MM.1S (cell line): ENCODE measurements at regions not wholly inside any gene's neighbourhood (a gene's known extent, or its start where the extent isn't known, plus 50 kb on each side); places are given as distances from the start of the nearest gene placed in this dataset.

Experiments
- DNase-seq: peaks from one replicate; pipeline ENCODE4 v3.0.0-alpha.2; 2015
- H2AFZ ChIP-seq: fragments of 300-600 bp; sonication (generic); 2 replicates; pipeline ENCODE4 v1.6.0; 2016; ENCODE audit warnings: antibody characterized with exemption, low read length
- H3F3A ChIP-seq: fragments of 300-600 bp; sonication (generic); 2 replicates; pipeline ENCODE4 v1.6.1; 2016; ENCODE audit warnings: mild to moderate bottlenecking, antibody characterized with exemption, low read length, moderate library complexity, mixed read lengths; ENCODE audit not compliant: insufficient read depth
- H3K27ac ChIP-seq: fragments of 300-600 bp; sonication (generic); 2 replicates; pipeline ENCODE4 v1.5.1; 2016; ENCODE audit warnings: mild to moderate bottlenecking, low read length
- H3K27me3 ChIP-seq: fragments of 300-600 bp; sonication (generic); replicated peaks from 2 replicates; pipeline ENCODE4 v1.6.0; 2016; ENCODE audit warnings: low read length; ENCODE audit not compliant: insufficient read depth
- H3K36me3 ChIP-seq: fragments of 300-600 bp; sonication (generic); replicated peaks from 2 replicates; pipeline ENCODE4 v1.6.1; 2016; ENCODE audit warnings: mild to moderate bottlenecking, low read length, mixed read lengths; ENCODE audit not compliant: insufficient read depth
- H3K4me1 ChIP-seq: fragments of 300-600 bp; sonication (generic); 2 replicates; pipeline ENCODE4 v1.6.1; 2016; ENCODE audit warnings: low read length, mixed read lengths
- H3K4me2 ChIP-seq: fragments of 300-600 bp; sonication (generic); 2 replicates; pipeline ENCODE4 v1.6.0; 2016; ENCODE audit warnings: low read depth, low read length
- H3K4me3 ChIP-seq: fragments of 300-600 bp; sonication (generic); 2 replicates; pipeline ENCODE4 v1.5.1; 2016; ENCODE audit warnings: low read length, mixed read lengths
- H3K79me2 ChIP-seq: fragments of 300-600 bp; sonication (generic); 2 replicates; pipeline ENCODE4 v1.6.1; 2016; ENCODE audit warnings: mixed run types, low read length, mixed read lengths
- H3K9ac ChIP-seq: fragments of 300-600 bp; sonication (generic); 2 replicates; pipeline ENCODE4 v1.6.1; 2016; ENCODE audit warnings: low read length, mixed read lengths
- H3K9me2 ChIP-seq: fragments of 300-600 bp; sonication (generic); replicated peaks from 2 replicates; pipeline ENCODE4 v1.6.1; 2016; ENCODE audit warnings: mild to moderate bottlenecking, low read length, mixed read lengths; ENCODE audit not compliant: insufficient read depth
- H3K9me3 ChIP-seq: fragments of 300-600 bp; sonication (generic); replicated peaks from 2 replicates; pipeline ENCODE4 v1.6.1; 2016; ENCODE audit warnings: mild to moderate bottlenecking, low read length, mixed read lengths; ENCODE audit not compliant: insufficient read depth
- H4K20me1 ChIP-seq: fragments of 300-600 bp; sonication (generic); 2 replicates; pipeline ENCODE4 v1.6.1; 2016; ENCODE audit warnings: mild to moderate bottlenecking, low read length, moderate library complexity, mixed read lengths; ENCODE audit not compliant: insufficient read depth
- EZH2 ChIP-seq: fragments of 300-600 bp; sonication (generic); optimal IDR thresholded peaks from 2 replicates; pipeline ENCODE3; 2017; ENCODE audit warnings: low read depth, mild to moderate bottlenecking, antibody characterized with exemption, low read length, mixed read lengths
- EZH2phosphoT487 ChIP-seq: fragments of 300-600 bp; sonication (generic); IDR thresholded peaks from 2 replicates; pipeline ENCODE4 v1.6.1; 2018; ENCODE audit warnings: antibody characterized with exemption, low read length
- TF ChIP-seq, protein P1 (sequence below): fragments of 300-600 bp; sonication (generic); IDR thresholded peaks from 2 replicates; pipeline ENCODE4 v1.5.1; 2016; ENCODE audit warnings: antibody characterized with exemption, low read length, mixed read lengths

GRCh38 chr2:224325941-224326340 lies 76.0 kb downstream of the FAM124B start:
- Histone ChIP-seq H2AFZ (no peak overlapping the region), H3K4me2 (no peak overlapping the region), H3F3A (no peaks in the 10 kb centered on the region), H4K20me1 (no peaks in the 10 kb centered on the region), H3K27ac (no peak overlapping the region), H3K4me1 (no peaks in the 10 kb centered on the region), H3K9me2 (no peaks in the 10 kb centered on the region), H3K79me2 (no peaks in the 10 kb centered on the region), H3K9ac (no peak overlapping the region), H3K36me3 (no peaks in the 10 kb centered on the region), H3K27me3 (no peaks in the 10 kb centered on the region), H3K9me3 (no peaks in the 10 kb centered on the region), H3K4me3 (no peak overlapping the region)
- DNase-seq = no peak
- no peak for TF ChIP-seq EZH2phosphoT487
- TF ChIP-seq, protein P1, sequence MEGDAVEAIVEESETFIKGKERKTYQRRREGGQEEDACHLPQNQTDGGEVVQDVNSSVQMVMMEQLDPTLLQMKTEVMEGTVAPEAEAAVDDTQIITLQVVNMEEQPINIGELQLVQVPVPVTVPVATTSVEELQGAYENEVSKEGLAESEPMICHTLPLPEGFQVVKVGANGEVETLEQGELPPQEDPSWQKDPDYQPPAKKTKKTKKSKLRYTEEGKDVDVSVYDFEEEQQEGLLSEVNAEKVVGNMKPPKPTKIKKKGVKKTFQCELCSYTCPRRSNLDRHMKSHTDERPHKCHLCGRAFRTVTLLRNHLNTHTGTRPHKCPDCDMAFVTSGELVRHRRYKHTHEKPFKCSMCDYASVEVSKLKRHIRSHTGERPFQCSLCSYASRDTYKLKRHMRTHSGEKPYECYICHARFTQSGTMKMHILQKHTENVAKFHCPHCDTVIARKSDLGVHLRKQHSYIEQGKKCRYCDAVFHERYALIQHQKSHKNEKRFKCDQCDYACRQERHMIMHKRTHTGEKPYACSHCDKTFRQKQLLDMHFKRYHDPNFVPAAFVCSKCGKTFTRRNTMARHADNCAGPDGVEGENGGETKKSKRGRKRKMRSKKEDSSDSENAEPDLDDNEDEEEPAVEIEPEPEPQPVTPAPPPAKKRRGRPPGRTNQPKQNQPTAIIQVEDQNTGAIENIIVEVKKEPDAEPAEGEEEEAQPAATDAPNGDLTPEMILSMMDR = no peak

DNA sequence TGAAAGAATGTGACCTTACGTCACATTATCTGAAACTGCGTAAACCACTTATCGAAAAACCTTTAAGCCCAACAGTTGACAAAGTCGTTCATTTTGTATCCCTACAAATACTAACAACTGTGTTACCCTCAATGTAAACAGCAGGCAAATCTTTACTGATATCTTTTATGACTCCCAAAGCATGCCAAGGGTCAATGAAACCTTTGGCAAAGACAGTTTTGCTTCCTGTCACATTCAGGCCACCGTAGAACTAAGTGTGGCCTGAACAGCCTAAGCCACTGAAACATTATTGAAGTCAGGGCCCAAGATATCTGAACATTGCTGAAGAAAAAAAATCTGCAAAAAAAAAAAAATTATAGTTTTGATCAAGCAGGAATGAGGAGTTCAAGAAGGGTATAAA lies 77.3 kb downstream of the FAM124B start:
- Histone ChIP-seq H3K4me2 (no peak overlapping the region), H4K20me1 (no peaks in the 10 kb centered on the region), H3K27ac (no peak overlapping the region), H3K9me2 (no peaks in the 10 kb centered on the region), H3K9ac (no peak overlapping the region), H3K9me3 (no peaks in the 10 kb centered on the region), H2AFZ (no peak overlapping the region), H3F3A (no peaks in the 10 kb centered on the region), H3K4me1 (no peaks in the 10 kb centered on the region), H3K79me2 (no peaks in the 10 kb centered on the region), H3K4me3 (no peak overlapping the region), H3K27me3 (no peaks in the 10 kb centered on the region), H3K36me3 (no peaks in the 10 kb centered on the region)
- TF ChIP-seq EZH2phosphoT487 (no peak), EZH2 (no peak)
- TF ChIP-seq, protein P1 = no peak
- DNase-seq = no peak

- Histone ChIP-seq H3K27me3 (no peaks in the 10 kb centered on the region), H3K9me2 (no peaks in the 10 kb centered on the region), H3K79me2 (no peaks in the 10 kb centered on the region), H3K9me3 (no peaks in the 10 kb centered on the region), H3F3A (no peaks in the 10 kb centered on the region), H4K20me1 (no peaks in the 10 kb centered on the region), H2AFZ (no peak overlapping the region), H3K9ac (no peak overlapping the region), H3K4me2 (no peak overlapping the region), H3K27ac (no peak overlapping the region), H3K36me3 (no peaks in the 10 kb centered on the region), H3K4me1 (no peaks in the 10 kb centered on the region), H3K4me3 (no peak overlapping the region)
- TF ChIP-seq, protein P1 = no peak
- TF ChIP-seq EZH2phosphoT487 (no peak), EZH2 (no peak)
- DNase-seq = no peak
Observed at GRCh38 chr2:224320660-224321059, 81.2 kb downstream of the FAM124B start.

DNA sequence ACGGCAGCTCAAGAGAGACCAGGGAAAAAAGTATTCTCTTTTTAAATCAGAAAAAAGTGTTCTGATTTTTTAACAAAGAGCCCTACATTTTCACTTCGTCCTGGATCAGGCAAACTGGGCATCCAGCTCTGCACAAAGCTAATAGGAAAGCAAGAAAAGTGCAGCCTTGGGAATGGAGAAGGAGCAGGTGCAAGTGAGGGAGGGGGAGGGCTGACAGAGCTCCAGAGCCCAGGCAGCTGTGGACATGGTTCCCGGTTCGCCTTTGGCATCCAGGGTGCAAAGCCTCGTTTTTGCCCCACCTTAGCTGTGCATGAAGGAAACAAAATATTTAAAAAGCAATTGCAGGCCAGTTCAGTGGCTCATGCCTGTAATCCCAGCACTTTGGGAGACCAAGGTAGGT lies 82.2 kb downstream of the FAM124B start:
- Histone ChIP-seq H3K27ac (no peak overlapping the region), H3K9me2 (no peaks in the 10 kb centered on the region), H3K4me3 (no peak overlapping the region)

More for the DNA sequence above, 82.2 kb downstream of the FAM124B start:
- Histone ChIP-seq H3K79me2 (no peaks in the 10 kb centered on the region), H2AFZ (no peak overlapping the region), H4K20me1 (no peaks in the 10 kb centered on the region), H3F3A (no peaks in the 10 kb centered on the region), H3K27me3 (no peaks in the 10 kb centered on the region), H3K4me1 (no peaks in the 10 kb centered on the region), H3K36me3 (no peaks in the 10 kb centered on the region), H3K9me3 (no peaks in the 10 kb centered on the region), H3K4me2 (no peak overlapping the region), H3K9ac (no peak overlapping the region)
- DNase-seq = no peak
- TF ChIP-seq EZH2 (no peak), EZH2phosphoT487 (no peak)
- TF ChIP-seq, protein P1 = no peak
